ENCODE measurements at regions not wholly inside any gene's neighbourhood (a gene's known extent, or its start where the extent isn't known, plus 50 kb on each side); places are given as distances from the start of the nearest gene placed in this dataset.

DNA sequence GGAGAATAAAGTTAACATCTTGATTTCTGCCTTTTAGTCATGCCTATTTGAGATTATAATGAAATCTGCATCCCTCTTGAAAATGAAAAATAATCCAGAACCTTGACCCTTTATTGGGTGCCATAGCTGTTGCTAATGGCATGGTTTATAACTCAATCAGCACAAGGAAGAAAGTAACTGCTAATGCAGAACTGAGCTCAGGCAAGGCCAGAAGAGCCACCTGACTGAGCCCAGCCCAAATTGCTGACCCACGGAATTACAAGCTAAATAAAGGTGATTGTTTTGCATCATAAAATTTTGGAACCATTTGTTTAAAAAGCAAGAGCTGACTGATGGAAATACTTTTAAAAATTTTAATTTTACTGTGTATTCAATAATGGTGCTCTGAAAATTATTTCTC, 76.4 kb upstream of the TBL1X start:
- intact Hi-C loops (cut with DNase I): no loop called here
- DNase-seq: no peak
- no peak overlapping the region for H3K4me3 ChIP-seq

DNA sequence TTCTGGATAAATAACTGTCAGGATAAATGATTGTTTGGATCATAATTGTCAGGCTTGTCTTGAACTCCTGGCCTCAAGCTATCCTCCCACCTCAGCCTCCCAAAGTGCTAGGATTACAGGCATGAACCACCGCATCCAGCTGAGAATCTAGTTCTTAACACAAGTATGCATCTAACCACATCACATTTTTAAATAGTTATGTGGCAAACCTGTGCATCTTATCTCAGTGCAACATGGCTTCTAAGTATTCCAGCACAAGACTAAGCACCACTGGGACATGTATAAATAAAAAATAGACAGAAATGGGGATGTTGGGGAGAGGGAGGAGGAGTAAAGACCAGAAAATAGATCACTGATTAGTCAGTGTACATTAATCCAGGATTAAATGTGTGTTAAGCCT, 74.7 kb upstream of the TBL1X start:
- TF ChIP-seq, protein P1, sequence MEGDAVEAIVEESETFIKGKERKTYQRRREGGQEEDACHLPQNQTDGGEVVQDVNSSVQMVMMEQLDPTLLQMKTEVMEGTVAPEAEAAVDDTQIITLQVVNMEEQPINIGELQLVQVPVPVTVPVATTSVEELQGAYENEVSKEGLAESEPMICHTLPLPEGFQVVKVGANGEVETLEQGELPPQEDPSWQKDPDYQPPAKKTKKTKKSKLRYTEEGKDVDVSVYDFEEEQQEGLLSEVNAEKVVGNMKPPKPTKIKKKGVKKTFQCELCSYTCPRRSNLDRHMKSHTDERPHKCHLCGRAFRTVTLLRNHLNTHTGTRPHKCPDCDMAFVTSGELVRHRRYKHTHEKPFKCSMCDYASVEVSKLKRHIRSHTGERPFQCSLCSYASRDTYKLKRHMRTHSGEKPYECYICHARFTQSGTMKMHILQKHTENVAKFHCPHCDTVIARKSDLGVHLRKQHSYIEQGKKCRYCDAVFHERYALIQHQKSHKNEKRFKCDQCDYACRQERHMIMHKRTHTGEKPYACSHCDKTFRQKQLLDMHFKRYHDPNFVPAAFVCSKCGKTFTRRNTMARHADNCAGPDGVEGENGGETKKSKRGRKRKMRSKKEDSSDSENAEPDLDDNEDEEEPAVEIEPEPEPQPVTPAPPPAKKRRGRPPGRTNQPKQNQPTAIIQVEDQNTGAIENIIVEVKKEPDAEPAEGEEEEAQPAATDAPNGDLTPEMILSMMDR (IDR thresholded peaks at IDR 0.05): no peak
- TF ChIP-seq EP300 (IDR thresholded peaks at IDR 0.05) (no peak), POLR2A (IDR thresholded peaks at IDR 0.05) (no peak), POLR2AphosphoS5 (IDR thresholded peaks at IDR 0.05) (no peak)
- intact Hi-C loops (cut with DNase I): no loop called here

More for the DNA sequence above, 76.4 kb upstream of the TBL1X start:
- Histone ChIP-seq H3K4me1 (no peaks in the 10 kb centered on the region), H3K9me3 (no peaks in the 10 kb centered on the region), H3K27me3 (no peaks in the 10 kb centered on the region), H3K36me3 (no peaks in the 10 kb centered on the region), H3K27ac (no peak overlapping the region)
- no peak for TF ChIP-seq EP300 (IDR thresholded peaks at IDR 0.05)
- TF ChIP-seq, protein P1 (IDR thresholded peaks at IDR 0.05): no peak
- TF ChIP-seq POLR2AphosphoS5 (IDR thresholded peaks at IDR 0.05): no peak
- no peak for TF ChIP-seq POLR2A (IDR thresholded peaks at IDR 0.05)
- WGBS, 2 donors: 39 to 88% methylated on average over 1 of the region's 1 CpG

DNA sequence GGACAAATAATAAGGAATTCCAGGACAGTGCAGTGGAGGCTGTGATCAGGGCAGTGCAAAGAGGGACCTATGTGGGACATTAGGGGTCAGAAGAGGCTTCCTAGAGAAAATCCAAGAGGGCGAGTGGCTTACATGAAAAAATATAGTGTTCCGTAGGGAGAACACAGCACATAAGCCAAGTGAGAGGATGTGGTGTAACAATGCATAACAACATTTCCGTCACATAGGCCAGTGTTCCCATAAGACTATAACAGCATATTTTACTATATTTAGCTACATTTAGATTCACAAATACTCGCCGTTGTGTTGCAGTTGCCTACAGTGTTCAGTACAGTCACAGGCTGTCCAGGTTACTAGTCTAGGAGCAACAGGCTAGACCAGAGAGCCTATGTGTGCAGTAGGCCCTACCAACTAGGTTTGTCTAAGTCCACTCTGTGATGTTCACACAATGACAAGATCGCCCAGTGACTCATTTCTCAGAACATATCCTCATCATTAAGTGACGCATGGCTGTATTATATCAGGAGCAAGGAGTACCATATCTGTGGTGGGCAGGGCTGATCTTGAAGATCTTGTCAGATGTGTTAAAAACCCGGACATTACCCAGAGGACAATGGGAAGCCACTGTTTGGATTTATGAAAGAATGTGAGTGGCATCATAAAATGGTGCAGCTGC, 74.0 kb upstream of the TBL1X start:
- 85 to 90% methylated on average over 8 of the region's 8 CpGs for WGBS, 2 donors
- no peaks in the 10 kb centered on the region for H3K4me1 ChIP-seq
- intact Hi-C loops (cut with DNase I): no loop called here
- no peak overlapping the region for H3K4me3 ChIP-seq
- no peaks in the 10 kb centered on the region for H3K36me3 ChIP-seq
- H3K27me3 ChIP-seq: no peaks in the 10 kb centered on the region
- H3K9me3 ChIP-seq: no peaks in the 10 kb centered on the region
- H3K27ac ChIP-seq: no peak overlapping the region
- no peak for DNase-seq
- TF ChIP-seq POLR2A (IDR thresholded peaks at IDR 0.05): no peak
- no peak for TF ChIP-seq EP300 (IDR thresholded peaks at IDR 0.05)
- no peak for TF ChIP-seq POLR2AphosphoS5 (IDR thresholded peaks at IDR 0.05)

More for the DNA sequence above, 74.7 kb upstream of the TBL1X start:
- DNase-seq: no peak
- H3K4me3 ChIP-seq: no peak overlapping the region
- no peak overlapping the region for H3K27ac ChIP-seq
- 93% methylated on average over 1 of the region's 1 CpG for WGBS, 2 donors
- no peaks in the 10 kb centered on the region for H3K36me3 ChIP-seq
- no peaks in the 10 kb centered on the region for H3K27me3 ChIP-seq
- no peaks in the 10 kb centered on the region for H3K4me1 ChIP-seq
- no peaks in the 10 kb centered on the region for H3K9me3 ChIP-seq

DNA sequence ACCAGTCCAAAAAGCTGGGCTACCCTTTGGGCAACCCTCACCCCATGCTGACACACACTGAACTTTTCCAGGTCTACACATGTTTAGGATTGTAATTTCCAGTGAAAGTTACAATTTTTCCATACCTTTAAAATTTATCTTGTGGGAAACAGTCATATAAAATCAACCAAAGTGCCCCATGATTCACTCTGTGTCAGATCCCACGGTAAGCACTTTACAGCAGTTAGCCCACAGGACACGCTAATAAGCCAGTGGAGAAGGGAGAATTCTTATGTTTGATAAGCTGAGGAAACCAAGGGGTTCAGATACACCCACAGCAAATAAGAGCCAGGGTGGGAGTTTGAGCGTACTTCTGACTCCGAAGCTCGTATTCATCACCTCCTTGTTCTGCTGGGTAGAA, 72.4 kb upstream of the TBL1X start:
- intact Hi-C loops (cut with DNase I): no loop called here
- no peak for DNase-seq
- no peak overlapping the region for H3K4me3 ChIP-seq
- no peaks in the 10 kb centered on the region for H3K4me1 ChIP-seq
- no peak overlapping the region for H3K27ac ChIP-seq
- H3K36me3 ChIP-seq: no peaks in the 10 kb centered on the region
- 93 to 95% methylated on average over 5 of the region's 5 CpGs for WGBS, 2 donors
- TF ChIP-seq EP300 (IDR thresholded peaks at IDR 0.05) (no peak), POLR2AphosphoS5 (IDR thresholded peaks at IDR 0.05) (no peak), POLR2A (IDR thresholded peaks at IDR 0.05) (no peak)
- TF ChIP-seq, protein P1 (IDR thresholded peaks at IDR 0.05): no peak
- H3K9me3 ChIP-seq: no peaks in the 10 kb centered on the region
- no peaks in the 10 kb centered on the region for H3K27me3 ChIP-seq

DNA sequence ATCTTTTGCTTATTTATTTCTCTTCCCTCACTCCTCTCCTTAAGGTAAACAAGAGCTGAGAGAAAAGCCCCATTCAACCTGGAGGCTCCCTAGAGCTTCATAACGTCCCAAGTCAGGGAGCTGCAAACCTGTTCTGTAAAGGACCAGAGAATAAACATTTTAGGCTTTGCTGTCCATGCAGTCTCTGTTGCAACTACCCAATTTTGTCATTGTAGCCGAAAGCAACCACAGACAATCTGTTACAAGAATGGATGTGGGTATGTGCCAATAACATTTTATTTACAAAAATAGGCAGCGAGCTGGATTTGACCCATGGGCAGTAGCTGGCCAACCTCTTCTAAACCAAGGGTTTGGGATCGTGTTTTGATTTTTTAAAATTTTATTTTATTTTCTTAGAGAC, 71.3 kb upstream of the TBL1X start:
- H3K9me3 ChIP-seq: no peaks in the 10 kb centered on the region
- TF ChIP-seq POLR2A (IDR thresholded peaks at IDR 0.05): no peak
- TF ChIP-seq EP300 (IDR thresholded peaks at IDR 0.05): no peak
- TF ChIP-seq POLR2AphosphoS5 (IDR thresholded peaks at IDR 0.05): no peak
- TF ChIP-seq, protein P1 (IDR thresholded peaks at IDR 0.05): no peak
- DNase-seq: no peak
- H3K4me3 ChIP-seq: no peak overlapping the region
- intact Hi-C loops (cut with DNase I): no loop called here
- 80 to 82% methylated on average over 4 of the region's 4 CpGs for WGBS, 2 donors
- H3K4me1 ChIP-seq: no peaks in the 10 kb centered on the region
- H3K27me3 ChIP-seq: no peaks in the 10 kb centered on the region
- no peak overlapping the region for H3K27ac ChIP-seq
- no peaks in the 10 kb centered on the region for H3K36me3 ChIP-seq
